Epithelial cell of esophagus (primary cell): ENCODE measurements at regions not wholly inside any gene's neighbourhood (a gene's known extent, or its start where the extent isn't known, plus 50 kb on each side); places are given as distances from the start of the nearest gene placed in this dataset.

Source experiments
- DNase-seq: peaks from one replicate; pipeline ENCODE4 v3.0.0; 2010; ENCODE audit warnings: low read depth
- H3K4me3 ChIP-seq: 2 replicates; pipeline ENCODE4 v1.5.1; 2011; ENCODE audit warnings: mild to moderate bottlenecking, low read length, control low read depth
- CTCF ChIP-seq: IDR thresholded peaks from 2 replicates; pipeline ENCODE4 v1.5.1; 2011; ENCODE audit warnings: low read depth, mild to moderate bottlenecking, low read length, control low read depth, inconsistent platforms; ENCODE audit not compliant: insufficient read depth; ENCODE audit errors: missing control alignments

- no peak for TF ChIP-seq CTCF
- H3K4me3 ChIP-seq = no peak overlapping the region
- DNase-seq = no peak
These were observed 544.4 kb downstream of the PLPP3 start for GRCh38 chr1:56034847-56035481.

GRCh38 chr1:56034222-56034621 lies 545.1 kb downstream of the PLPP3 start:
- H3K4me3 ChIP-seq = no peak overlapping the region
- no peak for DNase-seq
- TF ChIP-seq CTCF = no peak

GRCh38 chr1:56033321-56034037 lies 545.9 kb downstream of the PLPP3 start:
- DNase-seq = no peak
- no peak overlapping the region for H3K4me3 ChIP-seq
- no peak for TF ChIP-seq CTCF

GRCh38 chr1:56032096-56032676 lies 547.2 kb downstream of the PLPP3 start:
- H3K4me3 ChIP-seq = no peak overlapping the region
- no peak for TF ChIP-seq CTCF
- no peak for DNase-seq

- no peak for TF ChIP-seq CTCF
- no peak for DNase-seq
- no peak overlapping the region for H3K4me3 ChIP-seq
These were observed 548.4 kb downstream of the PLPP3 start for GRCh38 chr1:56031001-56031400.

- no peak for DNase-seq
- no peak for TF ChIP-seq CTCF
- no peak overlapping the region for H3K4me3 ChIP-seq
These were observed 549.9 kb downstream of the PLPP3 start for GRCh38 chr1:56029319-56030003.
